Posterior vena cava (tissue), 2 donors: ENCODE measurements at regions not wholly inside any gene's neighbourhood (a gene's known extent, or its start where the extent isn't known, plus 50 kb on each side); places are given as distances from the start of the nearest gene placed in this dataset.

Experiments
- DNase-seq: peaks from one replicate; pipeline ENCODE4 v3.0.0-alpha.2; 2020; ENCODE audit warnings: low spot score
- intact Hi-C, 2 donors: fragments of 100-400 bp; cut with DNase I; formaldehyde crosslinking; loops; one replicate each; pipeline versions ENCODE4 v1.14.1 to v1.14.2; 2022 to 2023
- donor health status: DM: yes; HTN: yes; CAD: no.
- donor health status: DM: yes; HTN: yes; CAD: no.

- peak; percentile 19 for DNase-seq
- intact Hi-C loops: no loop called here
Measured at GRCh38 chr9:135315572-135315971, 164.0 kb upstream of the PPP1R26 start.

DNA sequence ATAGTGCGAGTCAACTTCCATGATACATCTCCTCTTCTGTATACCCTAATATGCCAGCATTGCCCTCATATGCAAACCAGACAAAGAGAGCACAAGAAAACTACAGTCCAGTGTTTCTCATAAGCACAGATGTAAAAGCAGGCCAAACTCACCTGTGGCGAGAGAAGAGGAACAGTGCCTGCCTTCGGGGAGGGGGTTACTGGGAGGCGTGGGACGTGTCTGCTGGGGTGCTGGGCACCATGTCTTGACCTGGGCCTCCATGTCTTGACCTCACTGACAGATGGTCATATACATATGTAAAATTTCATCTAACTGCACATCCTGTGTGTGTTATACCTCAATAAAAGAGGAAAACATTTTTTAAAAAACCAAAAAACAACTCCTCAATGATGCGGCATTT, 159.3 kb upstream of the PPP1R26 start:
- DNase-seq: no peak
- intact Hi-C loops: no loop called here

GRCh38 chr9:135320943-135321342, 158.6 kb upstream of the PPP1R26 start:
- DNase-seq: no peak
- intact Hi-C loops: no loop called here

DNA sequence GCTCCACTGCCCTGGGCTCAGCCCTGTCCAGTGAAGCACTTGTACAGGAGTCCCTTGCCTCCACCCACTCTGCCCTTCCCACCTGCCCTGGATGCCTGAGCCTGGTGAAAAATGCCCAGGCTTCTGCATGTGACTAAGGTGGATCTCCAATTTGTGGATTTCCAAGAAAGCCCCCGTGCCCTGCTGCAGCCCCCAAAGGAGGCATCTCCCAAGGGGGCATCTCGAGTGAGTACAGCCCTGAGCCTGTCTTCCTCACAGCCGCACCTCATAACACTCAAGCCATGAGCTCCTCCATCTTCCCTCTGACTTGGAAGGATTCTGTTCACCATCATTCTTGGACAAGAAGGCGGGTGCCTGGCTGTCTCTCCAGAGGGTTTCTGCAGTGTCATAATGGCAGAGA, 158.0 kb upstream of the PPP1R26 start:
- DNase-seq: no peak
- intact Hi-C loops: no loop called here

DNA sequence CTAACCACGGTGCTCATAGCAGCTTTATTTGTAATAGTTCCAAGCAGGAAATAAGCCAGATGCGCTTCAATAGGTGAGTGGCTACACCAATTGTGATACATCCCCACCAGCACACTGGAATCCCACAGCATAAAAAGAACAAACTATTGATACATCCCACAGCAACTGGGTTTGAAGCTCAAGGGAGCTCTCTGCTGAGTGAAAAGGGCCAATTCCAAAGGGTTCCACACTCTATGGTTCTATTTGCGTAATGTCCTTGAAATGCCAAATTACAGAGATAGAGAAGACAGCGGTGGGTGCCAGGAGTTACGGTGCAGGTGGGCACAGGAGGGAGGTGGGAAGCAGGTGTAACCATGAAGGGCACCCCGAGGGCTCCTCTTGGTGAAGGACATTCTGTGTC, 155.3 kb upstream of the PPP1R26 start:
- intact Hi-C loops: no loop called here
- DNase-seq: no peak

GRCh38 chr9:135326141-135326540, 153.4 kb upstream of the PPP1R26 start:
- DNase-seq: no peak
- intact Hi-C loops: no loop called here

GRCh38 chr9:135326633-135327152, 152.9 kb upstream of the PPP1R26 start:
- intact Hi-C loops: no loop called here
- peak; percentile 67 for DNase-seq

DNA sequence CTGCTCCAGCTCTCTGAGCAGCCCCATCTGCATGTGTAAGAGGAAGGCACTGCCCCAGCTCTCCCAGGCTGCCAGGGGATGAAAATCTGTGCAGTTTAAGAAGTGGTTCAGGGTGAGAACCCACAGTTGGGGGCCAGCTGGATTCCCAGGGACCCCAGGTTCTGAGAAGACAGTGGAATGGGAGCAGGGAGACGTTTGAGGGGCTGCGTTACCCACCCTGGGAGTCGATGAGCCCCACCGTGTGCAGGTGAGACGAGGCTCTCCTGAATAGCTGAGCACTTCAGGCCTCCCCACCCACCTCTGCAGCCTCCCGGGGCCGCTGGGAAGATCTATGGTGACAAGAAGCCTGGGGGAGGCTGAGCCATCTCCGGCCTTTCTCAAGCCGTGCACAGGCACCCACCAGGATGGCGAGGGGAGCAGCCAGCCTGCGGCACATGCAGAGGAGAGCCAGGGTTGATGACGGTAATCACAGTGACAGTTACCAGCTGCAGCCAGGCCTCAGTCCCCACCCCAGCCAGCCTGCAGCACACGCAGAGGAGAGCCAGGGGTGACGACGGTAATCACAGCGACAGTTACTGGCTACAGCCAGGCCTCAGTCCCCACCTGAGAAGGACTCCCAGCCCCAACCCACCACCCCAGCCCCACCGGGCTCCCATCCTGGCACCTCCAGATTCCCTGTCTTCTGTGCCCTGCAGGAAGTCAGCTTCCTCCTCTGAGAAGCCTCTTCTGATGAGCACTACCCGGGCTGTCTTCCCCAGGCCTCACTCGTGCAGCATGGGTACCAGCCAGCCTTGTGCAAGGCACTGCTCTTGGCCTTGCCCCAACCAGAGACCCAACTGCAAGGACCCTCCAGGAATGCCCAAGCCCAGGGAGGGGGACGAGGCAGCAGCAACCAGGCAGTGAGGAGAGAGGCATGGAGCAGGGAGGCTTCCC, 150.8 kb upstream of the PPP1R26 start:
- DNase-seq: peak; percentile 77
- intact Hi-C loops: no loop called here

DNA sequence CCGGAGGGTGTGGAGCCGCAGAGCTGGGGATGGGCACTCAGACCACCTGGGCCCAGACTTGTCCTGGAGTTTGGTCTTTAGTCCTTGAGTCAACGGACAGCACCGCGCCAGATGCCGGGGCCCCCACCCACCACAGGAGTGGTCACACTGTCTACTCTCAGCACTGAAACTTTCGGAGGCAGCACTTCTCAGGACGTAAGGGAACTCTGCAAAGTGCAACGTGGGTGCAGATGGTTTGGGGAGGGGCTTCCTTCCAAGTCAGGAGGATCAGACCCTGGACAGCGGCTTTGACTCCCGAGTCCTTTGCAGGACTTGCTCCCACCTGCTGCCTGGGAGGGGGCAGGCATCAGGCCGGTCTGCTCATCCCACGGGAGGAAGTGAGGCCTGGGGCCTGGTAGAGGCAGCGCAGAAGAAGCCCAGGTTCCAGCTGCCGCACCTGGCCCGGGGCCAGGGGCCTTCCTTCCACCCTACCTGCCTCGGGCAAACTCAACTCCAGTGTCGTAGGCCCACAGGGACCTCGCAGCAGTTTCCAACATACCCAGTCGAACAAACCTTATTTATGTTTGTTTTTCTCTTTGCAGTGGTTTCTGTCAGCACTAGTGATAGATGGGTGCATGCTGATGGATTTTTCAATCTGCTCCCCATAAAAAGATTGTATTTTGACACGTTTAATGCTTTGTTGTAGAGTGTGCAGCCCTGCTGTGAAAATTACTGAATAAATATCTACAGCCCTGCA, 149.8 kb upstream of the PPP1R26 start:
- intact Hi-C loops: no loop called here
- DNase-seq: peak; percentile 67

GRCh38 chr9:135330307-135330631, 149.3 kb upstream of the PPP1R26 start:
- DNase-seq: no peak
- intact Hi-C loops: no loop called here

- intact Hi-C loops: no loop called here
- no peak for DNase-seq
Measured at GRCh38 chr9:135330685-135331590, 148.6 kb upstream of the PPP1R26 start.

GRCh38 chr9:135332516-135332915, 147.1 kb upstream of the PPP1R26 start:
- intact Hi-C loops: no loop called here
- no peak for DNase-seq

- no peak for DNase-seq
- intact Hi-C loops: no loop called here
Measured at GRCh38 chr9:135332979-135333748, 146.4 kb upstream of the PPP1R26 start.

DNA sequence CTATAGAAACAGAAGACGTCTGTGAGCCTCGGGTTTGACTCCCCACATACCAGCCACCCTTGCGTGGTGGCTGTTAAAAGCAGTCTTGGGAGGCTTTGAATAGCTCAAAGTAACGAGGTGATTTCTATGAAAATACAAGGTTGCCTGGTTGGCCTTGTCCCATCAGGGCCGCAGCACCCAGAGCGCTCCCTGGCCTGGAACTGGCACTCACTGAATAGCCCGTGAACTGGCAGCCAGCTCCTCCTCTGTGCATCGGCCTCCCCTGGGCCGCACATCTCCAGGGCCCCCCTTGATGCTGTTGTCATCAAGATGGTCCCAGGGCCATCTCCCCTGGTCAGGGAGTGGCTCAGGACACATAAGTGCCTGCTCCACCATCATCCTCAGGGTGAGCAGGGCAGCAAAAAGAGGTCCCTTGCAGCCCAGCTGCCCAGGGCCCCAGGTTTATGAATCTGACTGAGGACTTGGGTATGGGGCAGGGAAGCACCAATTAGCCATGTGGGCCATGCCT, 144.6 kb upstream of the PPP1R26 start:
- peak; percentile 56 for DNase-seq
- intact Hi-C loops: no loop called here

GRCh38 chr9:135335691-135336181, 143.8 kb upstream of the PPP1R26 start:
- intact Hi-C loops: no loop called here
- DNase-seq: no peak

- peak; percentile 61 for DNase-seq
- intact Hi-C loops: no loop called here
Measured at GRCh38 chr9:135336722-135337527, 142.7 kb upstream of the PPP1R26 start.

- peak; percentile 67 for DNase-seq
- intact Hi-C loops: loop anchor here in 1 of 2 donors (1.0 kb wide), 1 partner anchor 12 kb away; no protein-coding TSS in a partner anchor
Measured at GRCh38 chr9:135338546-135338945, 141.0 kb upstream of the PPP1R26 start.
